ENCODE measurements at regions not wholly inside any gene's neighbourhood (a gene's known extent, or its start where the extent isn't known, plus 50 kb on each side); places are given as distances from the start of the nearest gene placed in this dataset.

- no peaks in the 10 kb centered on the region for H3K9me3 ChIP-seq
- H3K27me3 ChIP-seq: no peaks in the 10 kb centered on the region
- no peak overlapping the region for H3K4me3 ChIP-seq (ENCODE audit: low read depth in 1 of 2, low read length in 1 of 2)
- no peaks in the 10 kb centered on the region for H3K36me3 ChIP-seq
- H3K4me1 ChIP-seq (ENCODE audit: control insufficient read depth in 1 of 2, insufficient read depth in 1 of 2, low read depth in 1 of 2, low read length in 1 of 2): no peaks in the 10 kb centered on the region
- no peak for TF ChIP-seq CTCF (IDR thresholded peaks at IDR 0.05)
- no peak overlapping the region for H3K27ac ChIP-seq
These were observed 175.5 kb upstream of the SERP2 start for GRCh38 chr13:44197791-44198770.

GRCh38 chr13:44198826-44199225 lies 174.8 kb upstream of the SERP2 start:
- Histone ChIP-seq H3K9me3 (no peaks in the 10 kb centered on the region), H3K36me3 (no peaks in the 10 kb centered on the region), H3K27ac (no peak overlapping the region), H3K4me3 (ENCODE audit: low read depth in 1 of 2, low read length in 1 of 2) (no peak overlapping the region), H3K27me3 (no peaks in the 10 kb centered on the region), H3K4me1 (ENCODE audit: control insufficient read depth in 1 of 2, insufficient read depth in 1 of 2, low read depth in 1 of 2, low read length in 1 of 2) (no peaks in the 10 kb centered on the region)
- TF ChIP-seq CTCF (IDR thresholded peaks at IDR 0.05): no peak

- H3K27ac ChIP-seq: no peak overlapping the region
- H3K27me3 ChIP-seq: no peaks in the 10 kb centered on the region
- H3K4me1 ChIP-seq (ENCODE audit: control insufficient read depth in 1 of 2, insufficient read depth in 1 of 2, low read depth in 1 of 2, low read length in 1 of 2): no peaks in the 10 kb centered on the region
- H3K4me3 ChIP-seq (ENCODE audit: low read depth in 1 of 2, low read length in 1 of 2): no peak overlapping the region
- TF ChIP-seq CTCF (IDR thresholded peaks at IDR 0.05): no peak
- no peaks in the 10 kb centered on the region for H3K9me3 ChIP-seq
- H3K36me3 ChIP-seq: no peaks in the 10 kb centered on the region
These were observed 173.9 kb upstream of the SERP2 start for GRCh38 chr13:44199627-44200207.

GRCh38 chr13:44206434-44206833 lies 167.2 kb upstream of the SERP2 start:
- peaks cover 5% of the 10 kb centered on the region for H3K27me3 ChIP-seq
- no peaks in the 10 kb centered on the region for H3K9me3 ChIP-seq
- H3K4me3 ChIP-seq (ENCODE audit: low read depth in 1 of 2, low read length in 1 of 2): no peak overlapping the region
- TF ChIP-seq CTCF (IDR thresholded peaks at IDR 0.05): no peak
- no peak overlapping the region for H3K27ac ChIP-seq
- no peaks in the 10 kb centered on the region for H3K4me1 ChIP-seq (ENCODE audit: control insufficient read depth in 1 of 2, insufficient read depth in 1 of 2, low read depth in 1 of 2, low read length in 1 of 2)
- no peaks in the 10 kb centered on the region for H3K36me3 ChIP-seq

GRCh38 chr13:44207476-44207875 lies 166.1 kb upstream of the SERP2 start:
- peaks cover 5% of the 10 kb centered on the region for H3K27me3 ChIP-seq
- no peak overlapping the region for H3K27ac ChIP-seq
- no peaks in the 10 kb centered on the region for H3K9me3 ChIP-seq
- TF ChIP-seq CTCF (IDR thresholded peaks at IDR 0.05): no peak
- H3K36me3 ChIP-seq: no peaks in the 10 kb centered on the region
- no peaks in the 10 kb centered on the region for H3K4me1 ChIP-seq (ENCODE audit: control insufficient read depth in 1 of 2, insufficient read depth in 1 of 2, low read depth in 1 of 2, low read length in 1 of 2)
- H3K4me3 ChIP-seq (ENCODE audit: low read depth in 1 of 2, low read length in 1 of 2): no peak overlapping the region

Measured in neutrophil (primary cell).